GM18520 (cell line): ENCODE measurements at regions not wholly inside any gene's neighbourhood (a gene's known extent, or its start where the extent isn't known, plus 50 kb on each side); places are given as distances from the start of the nearest gene placed in this dataset.

Source experiments
- ATAC-seq: cut with Tn5 transposase; IDR thresholded peaks from one replicate; pipeline ENCODE4 v1.9.1; 2021; ENCODE audit not compliant: unreplicated experiment

GRCh38 chr17:69997332-69997731, 77.7 kb upstream of the KCNJ16 start:
- ATAC-seq = no peak

- ATAC-seq = no peak
Observed at GRCh38 chr17:69999253-69999652, 75.8 kb upstream of the KCNJ16 start.

- no peak for ATAC-seq
Observed at GRCh38 chr17:70006159-70006558, 68.9 kb upstream of the KCNJ16 start.

GRCh38 chr17:70011750-70012149, 63.3 kb upstream of the KCNJ16 start:
- no peak for ATAC-seq

GRCh38 chr17:70013911-70014310, 61.1 kb upstream of the KCNJ16 start:
- no peak for ATAC-seq

- no peak for ATAC-seq
Observed at GRCh38 chr17:70017112-70017511, 57.9 kb upstream of the KCNJ16 start.

- no peak for ATAC-seq
Observed at GRCh38 chr17:70017941-70018340, 57.1 kb upstream of the KCNJ16 start.

GRCh38 chr17:70021726-70022125, 53.3 kb upstream of the KCNJ16 start:
- ATAC-seq = no peak

GRCh38 chr17:70022175-70022574, 52.9 kb upstream of the KCNJ16 start:
- no peak for ATAC-seq

GRCh38 chr17:70024253-70024652, 50.8 kb upstream of the KCNJ16 start:
- no peak for ATAC-seq
